ENCODE measurements at regions not wholly inside any gene's neighbourhood (a gene's known extent, or its start where the extent isn't known, plus 50 kb on each side); places are given as distances from the start of the nearest gene placed in this dataset.

- no peak for DNase-seq
- H3K36me3 Mint-ChIP-seq (ENCODE audit: insufficient read depth), result no peaks in the 10 kb centered on the region
- H3K27ac Mint-ChIP-seq, result no peak overlapping the region
- peaks cover 0 to 2% of the 10 kb centered on the region in 2 donors for H3K4me1 Mint-ChIP-seq (ENCODE audit: low read depth in 2 of 2)
- no peak for ATAC-seq (replicated peaks)
- peaks cover 37 to 88% of the 10 kb centered on the region in 2 donors for H3K27me3 Mint-ChIP-seq
- peaks cover 5 to 10% of the 10 kb centered on the region in 2 donors for H3K9me3 Mint-ChIP-seq
- H3K4me3 Mint-ChIP-seq, result no peak overlapping the region
Observed at GRCh38 chr4:7120341-7120740, 52.5 kb upstream of the GRPEL1 start.

GRCh38 chr4:7118013-7118832, 50.4 kb upstream of the GRPEL1 start:
- H3K27me3 Mint-ChIP-seq, result peaks cover 41 to 86% of the 10 kb centered on the region in 2 donors
- ATAC-seq (replicated peaks) (no peak), DNase-seq (no peak)
- no peak overlapping the region for H3K4me3 Mint-ChIP-seq
- H3K4me1 Mint-ChIP-seq (ENCODE audit: low read depth in 2 of 2), result peaks cover 0 to 2% of the 10 kb centered on the region in 2 donors
- H3K9me3 Mint-ChIP-seq, result peaks cover 5 to 10% of the 10 kb centered on the region in 2 donors
- H3K27ac Mint-ChIP-seq, result no peak overlapping the region
- no peaks in the 10 kb centered on the region for H3K36me3 Mint-ChIP-seq (ENCODE audit: insufficient read depth)

Measured in effector memory CD8-positive, alpha-beta T cell (primary cell).